ENCODE measurements at regions not wholly inside any gene's neighbourhood (a gene's known extent, or its start where the extent isn't known, plus 50 kb on each side); places are given as distances from the start of the nearest gene placed in this dataset.

DNA sequence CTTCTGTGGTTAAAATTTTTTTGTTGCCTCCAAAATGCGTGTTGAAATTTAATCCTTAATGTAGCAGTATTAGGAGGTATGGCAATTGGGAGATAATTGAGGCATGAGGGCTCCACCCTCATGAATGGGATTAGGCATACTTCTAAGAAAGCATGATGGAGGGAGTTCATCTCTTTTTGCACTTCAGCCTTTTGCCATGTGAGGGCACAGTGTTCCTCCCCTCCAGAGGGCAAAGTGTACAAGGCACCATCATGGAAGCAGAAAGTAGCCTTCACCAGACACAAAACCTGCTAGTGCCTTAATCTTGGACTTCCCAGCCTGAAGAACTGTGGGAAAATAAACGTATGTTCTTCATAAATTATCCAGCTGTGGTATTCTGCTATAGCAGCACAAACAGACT is 429.5 kb downstream of the ZIC1 start:
- TF ChIP-seq CTCF (IDR thresholded peaks at IDR 0.05) (no peak), POLR2A (IDR thresholded peaks at IDR 0.05; ENCODE audit: low read depth) (no peak), EP300 (IDR thresholded peaks at IDR 0.05) (no peak), POLR2AphosphoS5 (IDR thresholded peaks at IDR 0.05) (no peak)
- H3K4me1 ChIP-seq, result no peaks in the 10 kb centered on the region
- H3K27me3 ChIP-seq, result no peaks in the 10 kb centered on the region
- intact Hi-C loops (cut with DNase I), result no loop called here
- H3K4me3 ChIP-seq, result no peak overlapping the region
- no peak overlapping the region for H3K27ac ChIP-seq (replicated peaks in 1 of 4)
- no peak for DNase-seq (ENCODE audit: extremely low spot score)
- no peaks in the 10 kb centered on the region for H3K36me3 ChIP-seq
- WGBS, result 86% methylated on average over 2 of the region's 2 CpGs
- no peaks in the 10 kb centered on the region for H3K9me3 ChIP-seq

GRCh38 chr3:147843331-147843730 is 434.2 kb downstream of the ZIC1 start:
- Histone ChIP-seq H3K36me3 (no peaks in the 10 kb centered on the region), H3K4me1 (no peaks in the 10 kb centered on the region), H3K9me3 (no peaks in the 10 kb centered on the region), H3K4me3 (no peak overlapping the region), H3K27ac (replicated peaks in 1 of 4) (no peak overlapping the region), H3K27me3 (no peaks in the 10 kb centered on the region)
- DNase-seq (ENCODE audit: extremely low spot score), result no peak
- TF ChIP-seq POLR2AphosphoS5 (IDR thresholded peaks at IDR 0.05), result no peak
- TF ChIP-seq POLR2A (IDR thresholded peaks at IDR 0.05; ENCODE audit: low read depth), result no peak
- no peak for TF ChIP-seq EP300 (IDR thresholded peaks at IDR 0.05)
- TF ChIP-seq CTCF (IDR thresholded peaks at IDR 0.05), result no peak
- 94% methylated on average over 1 of the region's 1 CpG for WGBS
- intact Hi-C loops (cut with DNase I), result no loop called here

GRCh38 chr3:147846293-147846692 is 437.1 kb downstream of the ZIC1 start:
- Histone ChIP-seq H3K4me1 (no peaks in the 10 kb centered on the region), H3K36me3 (no peaks in the 10 kb centered on the region), H3K4me3 (no peak overlapping the region), H3K27me3 (no peaks in the 10 kb centered on the region), H3K27ac (replicated peaks in 1 of 4) (no peak overlapping the region), H3K9me3 (no peaks in the 10 kb centered on the region)
- no peak for TF ChIP-seq EP300 (IDR thresholded peaks at IDR 0.05)
- no peak for TF ChIP-seq POLR2A (IDR thresholded peaks at IDR 0.05; ENCODE audit: low read depth)
- no peak for TF ChIP-seq POLR2AphosphoS5 (IDR thresholded peaks at IDR 0.05)
- intact Hi-C loops (cut with DNase I), result no loop called here
- WGBS, result 94% methylated on average over 4 of the region's 4 CpGs
- DNase-seq (ENCODE audit: extremely low spot score), result no peak

DNA sequence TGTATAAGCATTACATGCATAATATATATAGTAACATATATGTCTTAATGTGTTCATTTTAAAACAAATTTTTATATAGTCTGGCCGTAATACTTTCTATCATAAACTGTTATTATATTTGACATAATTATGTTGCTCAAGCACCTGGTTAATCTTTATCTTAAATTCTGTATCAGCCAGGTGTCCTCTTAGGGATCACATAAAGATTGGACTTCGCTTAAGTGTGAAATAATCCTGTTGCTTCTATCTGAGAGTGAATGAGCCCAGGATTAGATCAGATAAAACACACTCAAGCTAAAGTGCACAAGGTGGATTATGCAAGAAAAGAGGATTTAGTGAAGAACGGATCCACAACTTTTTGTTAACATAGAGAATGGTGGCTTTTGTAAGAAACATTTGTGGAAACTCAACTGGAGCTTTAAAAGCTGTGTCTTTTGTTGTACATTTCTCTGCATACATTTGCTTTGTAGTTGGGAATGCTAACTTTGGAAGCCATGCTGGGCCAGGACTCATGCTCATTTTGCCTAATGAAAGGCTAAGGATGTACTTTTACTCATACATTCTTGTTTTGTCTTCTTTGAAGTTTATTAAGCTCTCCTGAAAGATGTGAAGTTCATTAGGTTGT is 437.8 kb downstream of the ZIC1 start:
- no peaks in the 10 kb centered on the region for H3K27me3 ChIP-seq
- H3K27ac ChIP-seq (replicated peaks in 1 of 4), result no peak overlapping the region
- H3K9me3 ChIP-seq, result no peaks in the 10 kb centered on the region
- 83% methylated on average over 3 of the region's 3 CpGs for WGBS
- no peaks in the 10 kb centered on the region for H3K4me1 ChIP-seq
- H3K36me3 ChIP-seq, result no peaks in the 10 kb centered on the region
- no peak for DNase-seq (ENCODE audit: extremely low spot score)
- no peak overlapping the region for H3K4me3 ChIP-seq
- intact Hi-C loops (cut with DNase I), result no loop called here
- TF ChIP-seq EP300 (IDR thresholded peaks at IDR 0.05), result no peak
- TF ChIP-seq POLR2AphosphoS5 (IDR thresholded peaks at IDR 0.05), result no peak
- no peak for TF ChIP-seq CTCF (IDR thresholded peaks at IDR 0.05)
- no peak for TF ChIP-seq POLR2A (IDR thresholded peaks at IDR 0.05; ENCODE audit: low read depth)

DNA sequence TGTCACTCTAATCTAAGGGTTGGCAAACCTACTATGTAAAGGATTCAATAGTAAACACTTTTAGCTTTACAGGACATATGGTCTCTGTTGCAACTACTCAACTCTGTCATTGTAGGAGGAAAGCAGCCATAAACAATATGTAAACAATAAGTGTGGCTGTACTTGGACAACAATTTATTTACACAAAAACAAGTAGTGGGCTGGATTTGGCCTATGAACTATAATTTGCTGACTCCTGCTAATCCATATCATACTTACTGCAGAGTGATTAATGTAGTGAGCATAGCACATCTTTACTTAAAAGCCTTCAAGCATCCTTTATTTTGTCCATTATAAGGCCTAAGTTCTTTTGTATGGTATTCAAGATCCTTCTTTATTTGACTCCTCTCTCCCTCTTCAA is 441.9 kb downstream of the ZIC1 start:
- no peak overlapping the region for H3K4me3 ChIP-seq
- TF ChIP-seq EP300 (IDR thresholded peaks at IDR 0.05) (no peak), POLR2A (IDR thresholded peaks at IDR 0.05; ENCODE audit: low read depth) (no peak), CTCF (IDR thresholded peaks at IDR 0.05) (no peak), POLR2AphosphoS5 (IDR thresholded peaks at IDR 0.05) (no peak)
- no peak overlapping the region for H3K27ac ChIP-seq (replicated peaks in 1 of 4)
- DNase-seq (ENCODE audit: extremely low spot score), result no peak
- intact Hi-C loops (cut with DNase I), result no loop called here
- no peaks in the 10 kb centered on the region for H3K9me3 ChIP-seq
- H3K4me1 ChIP-seq, result no peaks in the 10 kb centered on the region
- H3K27me3 ChIP-seq, result no peaks in the 10 kb centered on the region
- H3K36me3 ChIP-seq, result no peaks in the 10 kb centered on the region
